CD14-positive monocyte (primary cell): ENCODE measurements at regions not wholly inside any gene's neighbourhood (a gene's known extent, or its start where the extent isn't known, plus 50 kb on each side); places are given as distances from the start of the nearest gene placed in this dataset.
"Not testable (repeated sequence)": the region's sequence is repeated elsewhere in the genome, so short reads cannot be mapped to it uniquely, and the experiment has no call there.

Experiments used
- DNase-seq, 3 donors: peaks; one replicate each; pipeline ENCODE4 v3.0.0-alpha.2; 2011 to 2022
- H2AFZ ChIP-seq: 2 replicates; pipeline ENCODE4 v1.6.0; 2012; ENCODE audit warnings: mild to moderate bottlenecking, low read depth, low read length, inconsistent platforms; ENCODE audit not compliant: insufficient read depth, poor library complexity, severe bottlenecking
- H3K27ac ChIP-seq, 2 donors: 1 replicate in 1 of 2; 2 replicates in 1 of 2; pipeline ENCODE4 v1.5.1; 2012 to 2013; ENCODE audit warnings: low read length in 2 of 2, control low read depth in 1 of 2, inconsistent platforms in 1 of 2, low read depth in 1 of 2, mild to moderate bottlenecking in 1 of 2
- H3K27me3 ChIP-seq, 2 donors: one replicate each; pipeline versions ENCODE4 v1.6.0 to v1.6.1; 2011 to 2013; ENCODE audit warnings: low read length in 2 of 2; ENCODE audit not compliant: control insufficient read depth in 2 of 2, insufficient read depth in 2 of 2
- H3K36me3 ChIP-seq, 2 donors: replicated peaks in 1 of 2; 1 replicate in 1 of 2; 2 replicates in 1 of 2; pipeline versions ENCODE4 v1.5.1 to v1.6.1; 2012 to 2013; ENCODE audit warnings: low read length in 2 of 2, control low read depth in 1 of 2, inconsistent platforms in 1 of 2, mild to moderate bottlenecking in 1 of 2; ENCODE audit not compliant: insufficient read depth in 2 of 2, control insufficient read depth in 1 of 2
- H3K4me1 ChIP-seq, 2 donors: 1 replicate in 1 of 2; 2 replicates in 1 of 2; pipeline versions ENCODE4 v1.5.1 to v1.6.1; 2012 to 2013; ENCODE audit warnings: low read length in 2 of 2, control low read depth in 1 of 2, inconsistent platforms in 1 of 2, mild to moderate bottlenecking in 1 of 2, moderate library complexity in 1 of 2; ENCODE audit not compliant: insufficient read depth in 2 of 2, control insufficient read depth in 1 of 2
- H3K4me2 ChIP-seq: replicated peaks from 2 replicates; pipeline ENCODE3; 2012; ENCODE audit warnings: low read length, moderate library complexity, mild to moderate bottlenecking; ENCODE audit not compliant: poor library complexity, severe bottlenecking; ENCODE audit errors: extremely low read depth
- H3K4me3 ChIP-seq, 3 experiments: fragments of 200-600 bp in 1 of 3; sonication (generic) in 1 of 3; replicated peaks in 1 of 3; 1 replicate in 2 of 3; 2 replicates in 1 of 3; pipeline ENCODE4 v1.5.1; 2011 to 2013; ENCODE audit warnings: low read length in 3 of 3, mild to moderate bottlenecking in 3 of 3, control low read depth in 2 of 3, low read depth in 2 of 3, inconsistent platforms in 1 of 3, moderate library complexity in 1 of 3
- H3K79me2 ChIP-seq: 2 replicates; pipeline ENCODE4 v1.6.0; 2012; ENCODE audit warnings: mild to moderate bottlenecking, control low read depth, inconsistent platforms, low read length, moderate library complexity; ENCODE audit not compliant: insufficient read depth
- H3K9ac ChIP-seq: 2 replicates; pipeline ENCODE4 v1.6.0; 2017; ENCODE audit warnings: low read length, mild to moderate bottlenecking; ENCODE audit not compliant: insufficient read depth, poor library complexity, severe bottlenecking
- H3K9me3 ChIP-seq, 2 donors: replicated peaks in 1 of 2; 1 replicate in 1 of 2; 2 replicates in 1 of 2; pipeline versions ENCODE4 v1.5.1 to v1.6.1; 2012 to 2013; ENCODE audit warnings: low read length in 2 of 2, control low read depth in 1 of 2; ENCODE audit not compliant: control insufficient read depth in 1 of 2, insufficient read depth in 1 of 2
- H4K20me1 ChIP-seq: 2 replicates; pipeline ENCODE4 v1.6.0; 2012; ENCODE audit warnings: mild to moderate bottlenecking, low read length, control low read depth, moderate library complexity; ENCODE audit not compliant: insufficient read depth
- H3K27ac Mint-ChIP-seq, 7 donors: one replicate each; pipeline ENCODE4 v1.8.0; 2020; ENCODE audit warnings: mild to moderate bottlenecking in 7 of 7, mixed read lengths in 7 of 7, moderate library complexity in 6 of 7, inconsistent platforms in 2 of 7
- H3K27me3 Mint-ChIP-seq, 3 donors: one replicate each; pipeline ENCODE4 v1.8.0; 2021 to 2022; ENCODE audit warnings: low read depth in 3 of 3, mild to moderate bottlenecking in 3 of 3, mixed read lengths in 3 of 3, moderate library complexity in 3 of 3, inconsistent platforms in 1 of 3
- H3K36me3 Mint-ChIP-seq, 2 donors: one replicate each; pipeline ENCODE4 v1.8.0; 2020; ENCODE audit warnings: mixed read lengths in 2 of 2, inconsistent platforms in 1 of 2, mild to moderate bottlenecking in 1 of 2
- H3K4me1 Mint-ChIP-seq: one replicate; pipeline ENCODE4 v1.8.0; 2020; ENCODE audit warnings: mild to moderate bottlenecking, mixed read lengths
- H3K4me3 Mint-ChIP-seq, 2 donors: one replicate each; pipeline ENCODE4 v1.8.0; 2020; ENCODE audit warnings: mild to moderate bottlenecking in 2 of 2, mixed read lengths in 2 of 2, moderate library complexity in 1 of 2
- H3K9me3 Mint-ChIP-seq, 7 donors: one replicate each; pipeline ENCODE4 v1.8.0; 2020 to 2022; ENCODE audit warnings: mixed read lengths in 7 of 7, mild to moderate bottlenecking in 6 of 7, moderate library complexity in 6 of 7, inconsistent platforms in 2 of 7
- WGBS: methylation state at CpG from one replicate; pipeline ENCODE4 v1.1.5; 2013; ENCODE audit warnings: missing lambda C conversion rate; ENCODE audit not compliant: insufficient coverage; 5-methylcytosine and 5-hydroxymethylcytosine counted together
- intact Hi-C, 2 donors: fragments of 100-400 bp; cut with micrococcal nuclease; formaldehyde crosslinking; loops; one replicate each; pipeline versions ENCODE4 v1.15.0 to v1.15.1; 2023
- TF ChIP-seq, protein P1 (sequence below): fragments of 200-600 bp; IDR thresholded peaks from one replicate; pipeline ENCODE4 v1.8.0; 2022; ENCODE audit warnings: antibody characterized with exemption, mild to moderate bottlenecking

GRCh38 chr14:51360592-51360991 is 120.5 kb downstream of the TMX1 start:
- H3K4me1 Mint-ChIP-seq: no peaks in the 10 kb centered on the region
- no peak for DNase-seq
- Histone ChIP-seq H3K9ac (no peak overlapping the region), H3K9me3 (no peaks in the 10 kb centered on the region), H4K20me1 (no peaks in the 10 kb centered on the region), H2AFZ (no peak overlapping the region), H3K4me3 (no peak overlapping the region), H3K4me2 (no peak overlapping the region), H3K36me3 (no peaks in the 10 kb centered on the region), H3K27me3 (peaks cover 0 to 3% of the 10 kb centered on the region in 2 donors), H3K4me1 (no peaks in the 10 kb centered on the region), H3K27ac (no peak overlapping the region), H3K79me2 (no peaks in the 10 kb centered on the region)
- no peak overlapping the region for H3K4me3 Mint-ChIP-seq
- peaks cover 0 to 5% (median 3%) of the 10 kb centered on the region in 3 donors for H3K27me3 Mint-ChIP-seq
- TF ChIP-seq, protein P1, sequence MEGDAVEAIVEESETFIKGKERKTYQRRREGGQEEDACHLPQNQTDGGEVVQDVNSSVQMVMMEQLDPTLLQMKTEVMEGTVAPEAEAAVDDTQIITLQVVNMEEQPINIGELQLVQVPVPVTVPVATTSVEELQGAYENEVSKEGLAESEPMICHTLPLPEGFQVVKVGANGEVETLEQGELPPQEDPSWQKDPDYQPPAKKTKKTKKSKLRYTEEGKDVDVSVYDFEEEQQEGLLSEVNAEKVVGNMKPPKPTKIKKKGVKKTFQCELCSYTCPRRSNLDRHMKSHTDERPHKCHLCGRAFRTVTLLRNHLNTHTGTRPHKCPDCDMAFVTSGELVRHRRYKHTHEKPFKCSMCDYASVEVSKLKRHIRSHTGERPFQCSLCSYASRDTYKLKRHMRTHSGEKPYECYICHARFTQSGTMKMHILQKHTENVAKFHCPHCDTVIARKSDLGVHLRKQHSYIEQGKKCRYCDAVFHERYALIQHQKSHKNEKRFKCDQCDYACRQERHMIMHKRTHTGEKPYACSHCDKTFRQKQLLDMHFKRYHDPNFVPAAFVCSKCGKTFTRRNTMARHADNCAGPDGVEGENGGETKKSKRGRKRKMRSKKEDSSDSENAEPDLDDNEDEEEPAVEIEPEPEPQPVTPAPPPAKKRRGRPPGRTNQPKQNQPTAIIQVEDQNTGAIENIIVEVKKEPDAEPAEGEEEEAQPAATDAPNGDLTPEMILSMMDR: no peak
- H3K36me3 Mint-ChIP-seq: no peaks in the 10 kb centered on the region
- H3K9me3 Mint-ChIP-seq: no peaks in the 10 kb centered on the region
- 69% methylated on average over 6 of the region's 7 CpGs for WGBS
- intact Hi-C loops: no loop called here
- no peak overlapping the region for H3K27ac Mint-ChIP-seq

GRCh38 chr14:51365241-51365965 is 125.4 kb downstream of the TMX1 start:
- no peaks in the 10 kb centered on the region for H3K36me3 Mint-ChIP-seq
- Histone ChIP-seq H3K4me3 (no peak overlapping the region), H3K4me1 (no peaks in the 10 kb centered on the region), H3K79me2 (no peaks in the 10 kb centered on the region), H3K36me3 (no peaks in the 10 kb centered on the region), H2AFZ (no peak overlapping the region), H3K27ac (no peak overlapping the region), H4K20me1 (no peaks in the 10 kb centered on the region), H3K27me3 (peaks cover 0 to 3% of the 10 kb centered on the region in 2 donors), H3K4me2 (no peak overlapping the region), H3K9me3 (no peaks in the 10 kb centered on the region), H3K9ac (no peak overlapping the region)
- no peaks in the 10 kb centered on the region for H3K4me1 Mint-ChIP-seq
- 83% methylated on average over 7 of the region's 7 CpGs for WGBS
- H3K27ac Mint-ChIP-seq: no peak overlapping the region
- no peak for DNase-seq
- peaks cover 0 to 3% (median 0%) of the 10 kb centered on the region in 3 donors for H3K27me3 Mint-ChIP-seq
- H3K9me3 Mint-ChIP-seq: no peaks in the 10 kb centered on the region
- H3K4me3 Mint-ChIP-seq: no peak overlapping the region
- TF ChIP-seq, protein P1: no peak
- intact Hi-C loops: no loop called here

DNA sequence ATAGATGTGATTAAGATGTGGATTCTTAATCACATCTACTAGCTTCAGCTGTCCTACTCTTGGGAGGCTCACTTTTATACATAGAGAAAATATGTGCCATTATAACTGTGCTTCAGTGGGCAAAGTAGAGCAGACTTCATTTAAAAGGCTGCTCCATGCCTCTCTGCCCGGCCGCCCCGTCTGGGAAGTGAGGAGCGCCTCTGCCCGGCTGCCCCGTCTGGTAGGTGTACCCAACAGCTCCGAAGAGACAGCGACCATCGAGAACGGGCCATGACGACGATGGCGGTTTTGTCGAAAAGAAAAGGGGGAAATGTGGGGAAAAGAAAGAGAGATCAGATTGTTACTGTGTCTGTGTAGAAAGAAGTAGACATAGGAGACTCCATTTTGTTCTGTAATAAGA is 126.4 kb downstream of the TMX1 start:
- H3K9me3 ChIP-seq, H2AFZ ChIP-seq, H3K27me3 ChIP-seq, H3K27me3 Mint-ChIP-seq, H3K4me1 ChIP-seq, H3K4me3 Mint-ChIP-seq, H3K36me3 Mint-ChIP-seq, H3K9ac ChIP-seq, intact Hi-C loops, H3K27ac Mint-ChIP-seq, DNase-seq, H3K4me3 ChIP-seq, H3K9me3 Mint-ChIP-seq, H3K79me2 ChIP-seq, H3K36me3 ChIP-seq, H4K20me1 ChIP-seq, H3K27ac ChIP-seq, H3K4me2 ChIP-seq, H3K4me1 Mint-ChIP-seq: not testable (repeated sequence)
- 100% methylated on average over 5 of the region's 14 CpGs for WGBS
